Erythroblast (primary cell): ENCODE measurements at regions not wholly inside any gene's neighbourhood (a gene's known extent, or its start where the extent isn't known, plus 50 kb on each side); places are given as distances from the start of the nearest gene placed in this dataset.

ENCODE experiments used
- DNase-seq, 2 experiments: peaks; one replicate each; lab custom pipeline; 2025; lab: John Stamatoyannopoulos, UW
- GATA1 ChIP-seq: IDR thresholded peaks from 2 replicates; pipeline ENCODE4 v1.6.1; 2011; ENCODE audit warnings: low read depth, mild to moderate bottlenecking, control low read depth, low read length, moderate library complexity
- POLR2A ChIP-seq: IDR thresholded peaks from 2 replicates; pipeline ENCODE4 v1.6.1; 2011; ENCODE audit warnings: mild to moderate bottlenecking, low read length

DNA sequence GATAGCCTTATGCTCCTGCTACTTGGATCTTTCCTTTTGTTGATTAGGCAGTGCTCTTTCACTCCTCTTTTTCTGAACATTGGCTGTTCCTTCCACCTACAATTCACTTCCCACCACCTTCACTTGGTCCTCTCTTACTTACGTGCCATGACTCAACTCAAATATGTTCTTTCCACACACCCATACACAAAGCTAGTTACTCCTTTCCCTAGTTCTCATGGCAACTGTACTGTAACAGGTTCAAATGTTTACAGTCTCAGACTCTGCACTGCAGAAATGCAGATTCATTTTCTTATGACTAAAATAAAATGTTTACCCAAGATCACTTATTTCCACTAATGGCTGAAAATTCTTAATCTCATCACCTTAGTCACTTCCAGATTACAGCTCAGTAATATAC, 174.0 kb upstream of the TSHZ2 start:
- TF ChIP-seq POLR2A, result no peak
- no peak for TF ChIP-seq GATA1
- DNase-seq, result no peak

DNA sequence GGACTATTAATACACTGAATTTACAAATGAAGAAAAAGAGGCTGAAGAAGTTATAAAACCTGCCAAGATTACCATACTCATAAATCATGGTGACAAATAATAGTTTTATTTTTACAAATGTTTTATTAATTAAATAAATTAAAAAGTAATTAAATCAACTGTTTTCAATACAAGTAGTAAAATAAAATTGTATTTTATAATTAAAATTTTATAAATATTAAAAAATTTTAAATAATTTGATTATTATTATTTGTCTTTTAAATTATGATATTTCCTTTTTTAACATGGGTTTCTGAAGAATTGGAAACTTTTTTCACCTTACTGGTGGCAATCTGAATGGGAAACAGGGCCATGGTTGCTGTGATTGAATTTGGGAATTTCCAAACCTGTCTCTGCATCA, 177.3 kb upstream of the TSHZ2 start:
- no peak for DNase-seq
- TF ChIP-seq POLR2A, result no peak
- TF ChIP-seq GATA1, result no peak

- TF ChIP-seq GATA1, result no peak
- no peak for TF ChIP-seq POLR2A
- no peak for DNase-seq
These were observed 178.7 kb upstream of the TSHZ2 start for GRCh38 chr20:52793339-52793963.

- DNase-seq, result no peak
- TF ChIP-seq POLR2A (no peak), GATA1 (no peak)
These were observed 181.1 kb upstream of the TSHZ2 start for GRCh38 chr20:52791091-52791490.

DNA sequence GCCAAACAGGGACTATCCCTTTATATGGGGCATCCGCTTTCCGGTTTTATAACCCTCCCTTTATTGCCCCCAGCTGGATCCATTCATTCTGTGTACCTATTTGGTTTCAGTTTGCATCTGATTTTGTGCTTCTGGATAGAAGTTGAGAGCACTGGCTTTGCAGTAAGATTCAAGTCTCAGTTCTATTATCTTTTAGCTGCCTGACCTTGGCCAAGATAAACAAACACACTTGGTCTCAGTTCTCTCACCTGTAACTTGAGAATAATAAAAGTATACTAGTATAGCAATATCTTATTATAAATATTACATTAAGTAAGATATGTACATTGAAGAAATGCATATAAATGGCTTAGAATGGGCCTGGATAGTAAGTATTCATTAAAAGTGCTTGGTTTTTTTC, 182.4 kb upstream of the TSHZ2 start:
- DNase-seq, result no peak
- TF ChIP-seq GATA1 (no peak), POLR2A (no peak)

- no peak for DNase-seq
These were observed 184.2 kb upstream of the TSHZ2 start for GRCh38 chr20:52787962-52788361.

GRCh38 chr20:52787216-52787615, 184.9 kb upstream of the TSHZ2 start:
- TF ChIP-seq POLR2A, result no peak
- DNase-seq, result no peak

More at GRCh38 chr20:52787962-52788361, 184.2 kb upstream of the TSHZ2 start:
- TF ChIP-seq GATA1 (no peak), POLR2A (no peak)

- no peak for DNase-seq
- TF ChIP-seq POLR2A, result no peak
- no peak for TF ChIP-seq GATA1
These were observed 186.5 kb upstream of the TSHZ2 start for GRCh38 chr20:52785679-52786078.

DNA sequence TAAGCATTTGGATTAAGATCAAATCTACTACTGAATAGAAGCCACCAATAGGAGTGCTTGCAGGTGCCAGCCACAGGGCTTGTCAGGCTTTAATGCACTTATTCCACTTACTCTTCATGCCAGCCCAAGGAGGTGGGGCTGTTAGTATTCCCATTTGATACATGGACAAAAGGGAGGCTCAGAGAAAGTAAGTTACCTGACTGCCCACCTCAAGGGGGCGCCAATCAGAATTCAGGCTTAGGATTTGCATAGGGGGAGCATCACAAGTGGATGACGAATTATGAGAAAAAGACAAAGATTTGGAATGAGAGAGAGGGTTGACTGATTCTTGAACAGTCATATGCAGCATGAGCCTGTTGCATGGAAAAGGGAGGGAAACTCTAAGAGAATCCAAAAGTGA, 188.4 kb upstream of the TSHZ2 start:
- DNase-seq, result peak; percentile 11 to 44
- TF ChIP-seq GATA1 (no peak), POLR2A (no peak)

DNA sequence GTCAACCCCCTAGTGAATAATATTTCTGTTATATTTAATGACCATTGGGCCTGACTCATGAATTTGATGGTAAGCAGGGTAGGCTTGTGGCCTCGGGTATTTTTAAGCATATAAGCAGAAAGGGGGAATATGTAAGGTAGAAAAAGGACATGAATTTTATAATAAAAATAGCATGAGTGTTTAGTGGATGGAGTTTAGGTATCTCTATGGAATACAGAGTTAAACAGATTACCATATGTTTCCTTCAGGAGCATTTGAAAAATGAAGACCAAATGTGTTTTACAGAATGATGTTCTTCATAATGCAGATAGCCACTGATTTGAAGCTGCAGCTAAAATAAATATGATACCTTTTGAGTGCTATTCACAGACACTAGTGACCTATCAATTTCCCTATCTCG, 191.7 kb upstream of the TSHZ2 start:
- no peak for DNase-seq
- TF ChIP-seq GATA1 (no peak), POLR2A (no peak)

DNA sequence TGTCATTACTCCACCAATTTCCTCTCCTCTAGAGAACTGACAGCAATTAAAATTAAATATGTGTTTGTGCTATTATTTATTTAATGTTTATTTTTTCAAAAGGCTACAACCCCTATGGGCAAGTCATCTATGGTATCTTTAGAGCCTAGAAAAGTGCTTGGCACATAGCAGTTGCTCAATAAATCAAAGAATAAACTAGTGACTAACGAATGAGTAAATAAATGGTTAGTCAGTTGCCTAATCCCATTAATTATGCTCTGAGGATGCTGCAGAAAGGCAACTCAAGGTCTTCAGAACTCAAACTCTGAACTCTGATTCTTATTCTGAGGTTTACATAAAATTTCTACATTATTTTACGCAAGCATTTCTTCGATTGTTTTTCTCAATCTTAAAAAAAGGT, 193.0 kb upstream of the TSHZ2 start:
- TF ChIP-seq POLR2A (no peak), GATA1 (no peak)
- no peak for DNase-seq

- DNase-seq, result no peak
- TF ChIP-seq POLR2A, result no peak
- TF ChIP-seq GATA1, result no peak
These were observed 195.0 kb upstream of the TSHZ2 start for GRCh38 chr20:52777171-52777570.

- no peak for TF ChIP-seq POLR2A
- TF ChIP-seq GATA1, result no peak
- DNase-seq, result no peak
These were observed 196.4 kb upstream of the TSHZ2 start for GRCh38 chr20:52775786-52776185.

DNA sequence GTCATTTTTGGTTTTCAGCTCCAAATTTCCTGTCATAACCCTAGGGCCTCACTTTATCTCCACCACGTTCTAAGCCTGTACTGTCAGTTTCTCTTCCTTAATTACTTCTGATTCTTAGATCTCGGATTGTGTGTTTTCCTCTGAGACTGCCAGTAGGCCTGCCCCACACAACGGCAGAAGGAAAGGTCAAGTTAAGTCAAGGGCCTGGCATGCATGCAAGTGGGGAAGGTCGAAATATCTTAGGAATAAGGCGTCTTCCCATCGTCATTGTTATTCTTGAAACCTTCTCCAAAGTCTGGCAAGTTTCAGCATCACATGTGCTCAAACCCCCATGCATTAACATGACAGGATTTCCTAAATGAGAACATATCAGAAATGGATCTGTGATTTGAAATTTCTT, 203.5 kb upstream of the TSHZ2 start:
- TF ChIP-seq POLR2A (no peak), GATA1 (no peak)
- no peak for DNase-seq
